ENCODE measurements at regions not wholly inside any gene's neighbourhood (a gene's known extent, or its start where the extent isn't known, plus 50 kb on each side); places are given as distances from the start of the nearest gene placed in this dataset.

- no peak overlapping the region for H3K4me3 ChIP-seq (ENCODE audit: low read depth, low read length)
- TF ChIP-seq CTCF (conservative IDR thresholded peaks at IDR 0.05; ENCODE audit: low read depth, low read length): no peak
- DNase-seq (ENCODE audit: low read depth): no peak
Observed at GRCh38 chr15:61403884-61404283, 174.8 kb upstream of the RORA start.

GRCh38 chr15:61401903-61402698 is 173.0 kb upstream of the RORA start:
- no peak overlapping the region for H3K4me3 ChIP-seq (ENCODE audit: low read depth, low read length)
- no peak for DNase-seq (ENCODE audit: low read depth)
- no peak for TF ChIP-seq CTCF (conservative IDR thresholded peaks at IDR 0.05; ENCODE audit: low read depth, low read length)

- no peak for DNase-seq (ENCODE audit: low read depth)
- TF ChIP-seq CTCF (conservative IDR thresholded peaks at IDR 0.05; ENCODE audit: low read depth, low read length): no peak
- no peak overlapping the region for H3K4me3 ChIP-seq (ENCODE audit: low read depth, low read length)
Observed at GRCh38 chr15:61398310-61398709, 169.2 kb upstream of the RORA start.

- no peak for DNase-seq (ENCODE audit: low read depth)
- TF ChIP-seq CTCF (conservative IDR thresholded peaks at IDR 0.05; ENCODE audit: low read depth, low read length): no peak
- H3K4me3 ChIP-seq (ENCODE audit: low read depth, low read length): no peak overlapping the region
Observed at GRCh38 chr15:61396235-61396919, 167.3 kb upstream of the RORA start.

- no peak for TF ChIP-seq CTCF (conservative IDR thresholded peaks at IDR 0.05; ENCODE audit: low read depth, low read length)
- no peak overlapping the region for H3K4me3 ChIP-seq (ENCODE audit: low read depth, low read length)
- no peak for DNase-seq (ENCODE audit: low read depth)
Observed at GRCh38 chr15:61393949-61394348, 164.8 kb upstream of the RORA start.

GRCh38 chr15:61393524-61393923 is 164.4 kb upstream of the RORA start:
- no peak for DNase-seq (ENCODE audit: low read depth)
- TF ChIP-seq CTCF (conservative IDR thresholded peaks at IDR 0.05; ENCODE audit: low read depth, low read length): no peak

More at GRCh38 chr15:61393524-61393923, 164.4 kb upstream of the RORA start:
- no peak overlapping the region for H3K4me3 ChIP-seq (ENCODE audit: low read depth, low read length)

Measured in epithelial cell of proximal tubule (primary cell).